Suprapubic skin (tissue), 4 donors: ENCODE measurements at regions not wholly inside any gene's neighbourhood (a gene's known extent, or its start where the extent isn't known, plus 50 kb on each side); places are given as distances from the start of the nearest gene placed in this dataset.

Experiments used
- DNase-seq, 2 donors: peaks; one replicate each; pipeline ENCODE4 v3.0.0-alpha.2; 2019; ENCODE audit warnings: low spot score in 2 of 2
- H3K27ac ChIP-seq: fragments of 200-600 bp; sonication (generic); one replicate; pipeline ENCODE4 v1.5.1; 2019
- H3K27me3 ChIP-seq: fragments of 200-600 bp; sonication (generic); one replicate; pipeline ENCODE4 v1.5.1; 2019
- H3K36me3 ChIP-seq: fragments of 200-600 bp; sonication (generic); one replicate; pipeline ENCODE4 v1.5.1; 2019
- H3K4me1 ChIP-seq: fragments of 200-600 bp; sonication (generic); one replicate; pipeline ENCODE4 v1.5.1; 2019
- H3K4me3 ChIP-seq: fragments of 200-600 bp; sonication (generic); one replicate; pipeline ENCODE4 v1.5.1; 2019; ENCODE audit warnings: mild to moderate bottlenecking
- H3K9me3 ChIP-seq: fragments of 200-600 bp; sonication (generic); one replicate; pipeline ENCODE4 v1.5.1; 2019
- EP300 ChIP-seq: sonication (generic); formaldehyde crosslinking; IDR thresholded peaks from one replicate; pipeline ENCODE4 v1.6.1; 2017; ENCODE audit warnings: antibody characterized with exemption
- POLR2A ChIP-seq, 2 donors: fragments of 450-650 bp; IDR thresholded peaks; one replicate each; pipeline ENCODE4 v1.6.1; 2017; ENCODE audit warnings: antibody characterized with exemption in 2 of 2, mild to moderate bottlenecking in 2 of 2, moderate library complexity in 2 of 2
- POLR2AphosphoS5 ChIP-seq, 3 donors: sonication (generic); formaldehyde crosslinking; IDR thresholded peaks; one replicate each; pipeline ENCODE4 v1.6.1; 2017; ENCODE audit warnings: antibody characterized with exemption in 3 of 3
- WGBS: methylation state at CpG from one replicate; pipeline ENCODE4 v1.1.5; 2018; 5-methylcytosine and 5-hydroxymethylcytosine counted together
- TF ChIP-seq, protein P1 (sequence below), 2 donors: fragments of 200-600 bp in 1 of 2; fragments of 450-650 bp in 1 of 2; sonication (generic) in 1 of 2; IDR thresholded peaks; one replicate each; pipeline ENCODE4 v1.5.1; 2016 to 2019; ENCODE audit warnings: antibody characterized with exemption in 2 of 2, mild to moderate bottlenecking in 1 of 2, moderate library complexity in 1 of 2

DNA sequence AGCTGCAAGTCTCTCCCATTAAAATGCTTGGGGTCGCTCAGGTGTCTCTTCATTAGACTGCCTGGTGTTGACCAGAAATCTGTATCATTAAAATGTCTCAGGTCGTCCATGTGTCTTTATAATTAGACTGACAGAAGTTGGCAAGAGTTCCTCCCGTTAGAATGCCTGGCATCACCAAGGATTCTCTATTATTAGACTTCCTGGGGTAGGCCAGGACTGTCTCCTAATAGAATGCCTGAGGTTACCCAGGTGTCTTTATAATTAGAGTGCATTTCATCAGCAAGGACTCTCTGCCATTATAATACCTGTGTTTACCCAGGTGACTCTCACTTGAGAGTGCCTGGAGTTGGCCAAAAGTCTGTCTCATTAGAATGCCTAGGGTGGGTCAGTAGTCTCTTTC is 1537.2 kb downstream of the UQCRFS1 start:
- TF ChIP-seq EP300 (no peak), POLR2A (IDR thresholded peaks at IDR 0.05) (no peak), POLR2AphosphoS5 (IDR thresholded peaks at IDR 0.05) (no peak)
- TF ChIP-seq, protein P1, sequence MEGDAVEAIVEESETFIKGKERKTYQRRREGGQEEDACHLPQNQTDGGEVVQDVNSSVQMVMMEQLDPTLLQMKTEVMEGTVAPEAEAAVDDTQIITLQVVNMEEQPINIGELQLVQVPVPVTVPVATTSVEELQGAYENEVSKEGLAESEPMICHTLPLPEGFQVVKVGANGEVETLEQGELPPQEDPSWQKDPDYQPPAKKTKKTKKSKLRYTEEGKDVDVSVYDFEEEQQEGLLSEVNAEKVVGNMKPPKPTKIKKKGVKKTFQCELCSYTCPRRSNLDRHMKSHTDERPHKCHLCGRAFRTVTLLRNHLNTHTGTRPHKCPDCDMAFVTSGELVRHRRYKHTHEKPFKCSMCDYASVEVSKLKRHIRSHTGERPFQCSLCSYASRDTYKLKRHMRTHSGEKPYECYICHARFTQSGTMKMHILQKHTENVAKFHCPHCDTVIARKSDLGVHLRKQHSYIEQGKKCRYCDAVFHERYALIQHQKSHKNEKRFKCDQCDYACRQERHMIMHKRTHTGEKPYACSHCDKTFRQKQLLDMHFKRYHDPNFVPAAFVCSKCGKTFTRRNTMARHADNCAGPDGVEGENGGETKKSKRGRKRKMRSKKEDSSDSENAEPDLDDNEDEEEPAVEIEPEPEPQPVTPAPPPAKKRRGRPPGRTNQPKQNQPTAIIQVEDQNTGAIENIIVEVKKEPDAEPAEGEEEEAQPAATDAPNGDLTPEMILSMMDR (IDR thresholded peaks at IDR 0.05), result no peak
- Histone ChIP-seq H3K4me1 (no peaks in the 10 kb centered on the region), H3K27me3 (no peaks in the 10 kb centered on the region), H3K27ac (no peak overlapping the region), H3K36me3 (no peaks in the 10 kb centered on the region), H3K9me3 (peaks cover 29% of the 10 kb centered on the region), H3K4me3 (no peak overlapping the region)
- 52% methylated on average over 3 of the region's 3 CpGs for WGBS
- no peak for DNase-seq

DNA sequence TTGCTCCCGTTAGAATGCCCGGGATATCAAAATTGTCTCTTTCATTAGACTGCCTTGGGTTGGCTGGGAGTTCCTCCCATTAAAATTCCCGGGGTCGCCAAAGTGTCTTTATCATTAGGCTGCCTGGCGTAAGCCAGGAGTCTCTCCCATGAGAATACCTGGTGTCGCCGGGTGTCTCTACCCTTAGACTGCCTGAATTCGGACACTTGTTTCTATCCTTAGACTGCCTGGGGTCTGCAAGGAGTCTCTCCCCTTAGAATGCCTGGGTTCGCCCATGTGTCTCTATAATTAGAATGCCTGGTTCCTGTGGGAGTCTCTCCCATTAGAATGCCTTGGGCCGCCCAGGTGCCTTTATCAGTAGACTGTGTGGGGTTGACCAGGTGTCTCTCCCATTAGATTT is 1538.2 kb downstream of the UQCRFS1 start:
- H3K4me3 ChIP-seq, result no peak overlapping the region
- H3K36me3 ChIP-seq, result no peaks in the 10 kb centered on the region
- peak; percentile 25 to 50 for DNase-seq
- no peak overlapping the region for H3K27ac ChIP-seq
- TF ChIP-seq POLR2AphosphoS5 (IDR thresholded peaks at IDR 0.05) (no peak), EP300 (no peak), POLR2A (IDR thresholded peaks at IDR 0.05) (no peak)
- TF ChIP-seq, protein P1 (IDR thresholded peaks at IDR 0.05), result no peak
- 86% methylated on average over 10 of the region's 10 CpGs for WGBS
- no peaks in the 10 kb centered on the region for H3K27me3 ChIP-seq
- H3K4me1 ChIP-seq, result no peaks in the 10 kb centered on the region
- peaks cover 20% of the 10 kb centered on the region for H3K9me3 ChIP-seq

DNA sequence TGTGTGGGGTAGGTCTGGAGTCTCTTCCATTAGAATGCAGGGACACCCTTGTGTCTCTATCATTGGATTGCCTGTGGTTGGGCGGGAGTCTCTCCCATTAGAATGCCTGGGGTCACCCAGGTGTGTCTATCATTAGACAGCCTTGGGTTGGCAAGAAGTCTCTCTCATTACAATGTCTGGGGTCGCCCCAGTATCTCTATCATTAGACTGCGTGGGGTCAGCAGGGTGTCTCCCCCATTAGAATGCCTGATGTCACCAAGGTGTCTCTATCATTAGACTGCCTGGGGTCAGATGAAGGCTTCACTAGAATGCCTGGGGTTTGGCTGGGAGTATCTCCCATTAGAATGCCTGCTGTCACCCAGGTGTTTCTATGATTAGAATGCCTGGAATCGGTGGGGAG is 1539.0 kb downstream of the UQCRFS1 start:
- Histone ChIP-seq H3K36me3 (no peaks in the 10 kb centered on the region), H3K9me3 (peaks cover 20% of the 10 kb centered on the region), H3K27me3 (no peaks in the 10 kb centered on the region), H3K27ac (no peak overlapping the region), H3K4me1 (no peaks in the 10 kb centered on the region), H3K4me3 (no peak overlapping the region)
- TF ChIP-seq, protein P1 (IDR thresholded peaks at IDR 0.05), result no peak
- TF ChIP-seq POLR2A (IDR thresholded peaks at IDR 0.05) (no peak), EP300 (no peak)
- peak; percentile 7 to 26 for DNase-seq
- 80% methylated on average over 1 of the region's 4 CpGs for WGBS

DNA sequence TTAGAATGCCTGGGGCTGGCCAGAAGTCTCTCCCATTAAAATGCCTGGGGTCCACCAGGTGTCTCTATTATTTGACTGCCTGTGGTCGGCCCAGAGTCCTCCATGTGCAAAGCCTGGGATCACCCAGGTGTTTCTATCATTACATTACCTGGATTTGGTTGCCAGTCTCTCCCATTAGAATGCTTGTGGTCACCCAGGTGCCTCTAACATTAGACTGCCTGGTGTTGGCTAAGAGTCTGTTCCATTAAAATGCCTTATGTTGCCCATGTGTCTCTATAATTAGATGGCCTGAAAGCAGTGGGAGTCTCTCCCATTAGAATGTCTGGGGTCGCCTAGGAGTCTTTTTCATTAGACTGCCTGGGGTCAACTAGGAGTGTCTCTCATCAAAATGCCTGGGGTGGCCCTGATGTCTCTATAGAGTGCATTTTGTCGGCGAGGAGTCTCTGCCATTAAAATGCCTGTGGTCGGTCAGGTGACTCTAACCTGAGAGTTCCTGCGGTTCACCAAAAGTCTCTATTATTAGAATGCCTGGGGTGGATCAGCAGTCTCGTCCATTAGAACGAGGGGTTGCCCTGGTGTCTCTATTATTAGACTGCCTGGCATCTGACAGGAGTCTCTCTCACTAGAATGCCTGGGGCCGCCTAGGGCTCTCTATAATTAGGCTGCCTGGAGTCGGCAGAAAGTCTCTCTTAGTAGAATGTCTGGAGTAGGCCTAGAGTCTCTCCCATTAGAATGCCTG is 1540.5 kb downstream of the UQCRFS1 start:
- no peaks in the 10 kb centered on the region for H3K36me3 ChIP-seq
- WGBS, result 77% methylated on average over 5 of the region's 10 CpGs
- no peaks in the 10 kb centered on the region for H3K4me1 ChIP-seq
- no peaks in the 10 kb centered on the region for H3K27me3 ChIP-seq
- no peak overlapping the region for H3K4me3 ChIP-seq
- peak; percentile 5 to 57 for DNase-seq
- no peak overlapping the region for H3K27ac ChIP-seq
- no peak for TF ChIP-seq POLR2A (IDR thresholded peaks at IDR 0.05)
- TF ChIP-seq, protein P1 (IDR thresholded peaks at IDR 0.05), result no peak
- no peak for TF ChIP-seq POLR2AphosphoS5 (IDR thresholded peaks at IDR 0.05)
- no peak for TF ChIP-seq EP300
- H3K9me3 ChIP-seq, result peaks cover 18% of the 10 kb centered on the region

DNA sequence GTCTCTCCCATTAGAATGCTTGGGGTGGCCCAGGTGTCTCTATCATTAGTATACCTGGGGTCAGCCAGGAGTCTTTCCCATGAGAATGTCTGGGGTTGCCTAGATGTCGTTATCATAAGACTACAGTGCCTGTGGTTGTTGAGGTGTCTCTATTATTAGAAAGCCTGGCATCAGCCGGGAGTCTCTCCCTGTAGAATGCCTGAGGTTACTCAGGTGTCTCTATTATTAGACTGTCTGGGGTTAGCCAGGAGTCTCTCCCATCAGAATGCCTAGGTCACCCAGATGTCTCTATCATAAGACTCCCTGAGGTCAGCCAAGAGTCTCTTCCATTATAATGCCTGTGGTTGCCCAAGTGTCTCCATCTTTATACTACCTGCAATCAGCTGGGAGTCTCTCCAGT is 1541.1 kb downstream of the UQCRFS1 start:
- Histone ChIP-seq H3K4me1 (no peaks in the 10 kb centered on the region), H3K27me3 (no peaks in the 10 kb centered on the region), H3K27ac (no peak overlapping the region), H3K9me3 (peaks cover 18% of the 10 kb centered on the region), H3K4me3 (no peak overlapping the region), H3K36me3 (no peaks in the 10 kb centered on the region)
- WGBS, result 33% methylated on average over 1 of the region's 2 CpGs
- peak; percentile 13 to 18 for DNase-seq
- TF ChIP-seq EP300, result no peak
- no peak for TF ChIP-seq POLR2A (IDR thresholded peaks at IDR 0.05)
